Ovary (tissue), 3 donors: ENCODE measurements at regions not wholly inside any gene's neighbourhood (a gene's known extent, or its start where the extent isn't known, plus 50 kb on each side); places are given as distances from the start of the nearest gene placed in this dataset.

ENCODE experiments used
- EP300 ChIP-seq: sonication (generic); formaldehyde crosslinking; IDR thresholded peaks from one replicate; pipeline ENCODE4 v1.6.1; 2017; ENCODE audit warnings: antibody characterized with exemption
- POLR2A ChIP-seq: fragments of 450-650 bp; IDR thresholded peaks from one replicate; pipeline ENCODE4 v1.6.1; 2017; ENCODE audit warnings: antibody characterized with exemption, mild to moderate bottlenecking, moderate library complexity
- TF ChIP-seq, protein P1 (sequence below), 3 donors: fragments of 450-650 bp in 2 of 3; fragments of 200-600 bp in 1 of 3; IDR thresholded peaks; one replicate each; pipeline versions ENCODE4 v1.5.1 to v1.8.0; 2016 to 2022; ENCODE audit warnings: antibody characterized with exemption in 3 of 3, mild to moderate bottlenecking in 1 of 3
- donor health status: DM: no; HTN: no; CAD: no.

DNA sequence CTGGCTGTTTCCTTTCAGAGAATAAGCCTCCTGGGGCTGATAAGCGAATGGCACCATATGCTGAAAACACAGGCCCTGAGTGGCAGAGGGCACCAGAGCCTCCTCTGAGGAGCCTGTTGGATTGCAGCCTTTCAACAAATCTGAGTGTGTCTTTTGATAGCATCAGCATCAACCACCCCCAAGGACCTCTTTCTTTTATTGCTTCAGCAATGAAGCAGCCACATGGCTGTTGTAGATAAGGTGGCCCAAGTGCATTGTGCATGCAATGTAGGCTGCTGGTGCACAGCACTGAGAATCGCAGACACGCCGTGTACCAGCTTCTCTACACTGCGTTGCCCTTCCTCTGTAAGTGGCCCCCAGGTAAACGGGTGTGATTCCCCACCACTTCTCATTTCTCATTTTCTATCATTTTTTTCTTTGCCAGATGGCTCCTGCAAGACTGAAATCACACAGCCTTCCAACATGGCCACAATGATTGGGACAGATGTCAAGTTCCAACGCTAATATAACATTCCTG, 191.7 kb downstream of the DAD1 start:
- TF ChIP-seq POLR2A, result no peak
- TF ChIP-seq, protein P1, sequence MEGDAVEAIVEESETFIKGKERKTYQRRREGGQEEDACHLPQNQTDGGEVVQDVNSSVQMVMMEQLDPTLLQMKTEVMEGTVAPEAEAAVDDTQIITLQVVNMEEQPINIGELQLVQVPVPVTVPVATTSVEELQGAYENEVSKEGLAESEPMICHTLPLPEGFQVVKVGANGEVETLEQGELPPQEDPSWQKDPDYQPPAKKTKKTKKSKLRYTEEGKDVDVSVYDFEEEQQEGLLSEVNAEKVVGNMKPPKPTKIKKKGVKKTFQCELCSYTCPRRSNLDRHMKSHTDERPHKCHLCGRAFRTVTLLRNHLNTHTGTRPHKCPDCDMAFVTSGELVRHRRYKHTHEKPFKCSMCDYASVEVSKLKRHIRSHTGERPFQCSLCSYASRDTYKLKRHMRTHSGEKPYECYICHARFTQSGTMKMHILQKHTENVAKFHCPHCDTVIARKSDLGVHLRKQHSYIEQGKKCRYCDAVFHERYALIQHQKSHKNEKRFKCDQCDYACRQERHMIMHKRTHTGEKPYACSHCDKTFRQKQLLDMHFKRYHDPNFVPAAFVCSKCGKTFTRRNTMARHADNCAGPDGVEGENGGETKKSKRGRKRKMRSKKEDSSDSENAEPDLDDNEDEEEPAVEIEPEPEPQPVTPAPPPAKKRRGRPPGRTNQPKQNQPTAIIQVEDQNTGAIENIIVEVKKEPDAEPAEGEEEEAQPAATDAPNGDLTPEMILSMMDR (IDR thresholded peaks at IDR 0.05), result no peak
- TF ChIP-seq EP300, result no peak
